HEK293 (cell line): ENCODE measurements at regions not wholly inside any gene's neighbourhood (a gene's known extent, or its start where the extent isn't known, plus 50 kb on each side); places are given as distances from the start of the nearest gene placed in this dataset.

ENCODE experiments used
- CTCF ChIP-seq: fragments of 450-650 bp; formaldehyde crosslinking; IDR thresholded peaks from 2 replicates; pipeline ENCODE4 v1.5.1; 2016; ENCODE audit warnings: missing biosample characterization, missing genetic modification characterization
- TCF7L2 ChIP-seq: IDR thresholded peaks from 2 replicates; pipeline ENCODE4 v1.6.1; 2011; ENCODE audit warnings: low read depth, mild to moderate bottlenecking, inconsistent platforms, low read length, moderate library complexity, borderline replicate concordance
- ZNF138 ChIP-seq: fragments of 450-650 bp; formaldehyde crosslinking; IDR thresholded peaks from 2 replicates; pipeline ENCODE4 v1.5.1; 2016; ENCODE audit warnings: missing biosample characterization, missing genetic modification characterization, borderline replicate concordance
- TF ChIP-seq, protein P1 (sequence below): fragments of 450-650 bp; formaldehyde crosslinking; IDR thresholded peaks from 2 replicates; pipeline ENCODE4 v1.5.1; 2016; ENCODE audit warnings: missing biosample characterization, missing genetic modification characterization

GRCh38 chrX:5774446-5774845 is 454.2 kb downstream of the NLGN4X start:
- TF ChIP-seq ZNF138 (tag by site-specific recombination) (no peak), TCF7L2 (no peak), CTCF (tag by site-specific recombination) (no peak)
- TF ChIP-seq, protein P1, sequence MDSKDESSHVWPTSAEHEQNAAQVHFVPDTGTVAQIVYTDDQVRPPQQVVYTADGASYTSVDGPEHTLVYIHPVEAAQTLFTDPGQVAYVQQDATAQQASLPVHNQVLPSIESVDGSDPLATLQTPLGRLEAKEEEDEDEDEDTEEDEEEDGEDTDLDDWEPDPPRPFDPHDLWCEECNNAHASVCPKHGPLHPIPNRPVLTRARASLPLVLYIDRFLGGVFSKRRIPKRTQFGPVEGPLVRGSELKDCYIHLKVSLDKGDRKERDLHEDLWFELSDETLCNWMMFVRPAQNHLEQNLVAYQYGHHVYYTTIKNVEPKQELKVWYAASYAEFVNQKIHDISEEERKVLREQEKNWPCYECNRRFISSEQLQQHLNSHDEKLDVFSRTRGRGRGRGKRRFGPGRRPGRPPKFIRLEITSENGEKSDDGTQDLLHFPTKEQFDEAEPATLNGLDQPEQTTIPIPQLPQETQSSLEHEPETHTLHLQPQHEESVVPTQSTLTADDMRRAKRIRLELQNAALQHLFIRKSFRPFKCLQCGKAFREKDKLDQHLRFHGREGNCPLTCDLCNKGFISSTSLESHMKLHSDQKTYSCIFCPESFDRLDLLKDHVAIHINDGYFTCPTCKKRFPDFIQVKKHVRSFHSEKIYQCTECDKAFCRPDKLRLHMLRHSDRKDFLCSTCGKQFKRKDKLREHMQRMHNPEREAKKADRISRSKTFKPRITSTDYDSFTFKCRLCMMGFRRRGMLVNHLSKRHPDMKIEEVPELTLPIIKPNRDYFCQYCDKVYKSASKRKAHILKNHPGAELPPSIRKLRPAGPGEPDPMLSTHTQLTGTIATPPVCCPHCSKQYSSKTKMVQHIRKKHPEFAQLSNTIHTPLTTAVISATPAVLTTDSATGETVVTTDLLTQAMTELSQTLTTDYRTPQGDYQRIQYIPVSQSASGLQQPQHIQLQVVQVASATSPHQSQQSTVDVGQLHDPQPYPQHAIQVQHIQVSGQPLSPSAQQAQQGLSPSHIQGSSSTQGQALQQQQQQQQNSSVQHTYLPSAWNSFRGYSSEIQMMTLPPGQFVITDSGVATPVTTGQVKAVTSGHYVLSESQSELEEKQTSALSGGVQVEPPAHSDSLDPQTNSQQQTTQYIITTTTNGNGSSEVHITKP (tag by site-specific recombination) = no peak
